ENCODE measurements at regions not wholly inside any gene's neighbourhood (a gene's known extent, or its start where the extent isn't known, plus 50 kb on each side); places are given as distances from the start of the nearest gene placed in this dataset.

DNA sequence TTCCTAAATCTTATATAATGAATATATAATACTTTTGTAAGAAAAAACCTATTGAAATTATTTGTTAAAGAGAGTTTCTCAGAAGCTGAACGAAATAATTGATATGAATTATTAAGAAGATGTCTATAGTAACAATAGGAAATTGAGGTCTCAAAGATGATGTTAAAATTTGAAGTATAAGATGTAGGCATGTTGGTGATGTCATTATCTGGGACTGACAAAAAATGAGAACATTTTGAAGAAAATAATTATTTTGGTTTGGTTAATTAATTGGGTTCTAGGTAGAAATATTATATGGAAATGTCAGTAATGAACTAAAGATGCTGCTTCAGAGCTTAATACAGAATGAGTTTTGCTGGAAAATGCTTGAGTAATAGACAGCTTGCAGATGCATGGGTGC is 501.4 kb upstream of the ST8SIA4 start:
- Histone ChIP-seq H3K27ac (no peak overlapping the region), H4K20me1 (ENCODE audit: insufficient read depth) (no peaks in the 10 kb centered on the region), H3K79me2 (ENCODE audit: insufficient read depth) (no peaks in the 10 kb centered on the region), H3K4me3 (no peak overlapping the region), H3F3A (ENCODE audit: insufficient read depth) (no peaks in the 10 kb centered on the region), H3K36me3 (ENCODE audit: low read depth) (no peaks in the 10 kb centered on the region), H3K9me3 (ENCODE audit: low read depth) (no peaks in the 10 kb centered on the region), H3K27me3 (replicated peaks; ENCODE audit: insufficient read depth) (no peaks in the 10 kb centered on the region), H3K9me2 (ENCODE audit: insufficient read depth) (peaks cover 5% of the 10 kb centered on the region; the same call in 1 of the 2 replicates), H3K4me2 (ENCODE audit: unreplicated experiment) (no peak overlapping the region), H2AFZ (0 out of 2 replicates have a peak overlapping the region, but pooled peaks have one; percentile 8), H3K9ac (no peak overlapping the region), H3K4me1 (ENCODE audit: insufficient read depth) (no peaks in the 10 kb centered on the region)
- DNase-seq: no peak
- 43 to 59% methylated on average over 1 of the region's 1 CpG for WGBS, 2 experiments (ENCODE audit: low coverage in 1 of 2, low lambda C conversion rate in 2 of 2, missing lambda C conversion rate in 2 of 2)
- no peak for TF ChIP-seq EZH2 (IDR thresholded peaks at IDR 0.05; ENCODE audit: insufficient read depth, poor library complexity, severe bottlenecking)
- TF ChIP-seq EZH2phosphoT487 (IDR thresholded peaks at IDR 0.05; ENCODE audit: insufficient read depth, low read depth): no peak
- in situ Hi-C loops (cut with MboI): no loop called here

DNA sequence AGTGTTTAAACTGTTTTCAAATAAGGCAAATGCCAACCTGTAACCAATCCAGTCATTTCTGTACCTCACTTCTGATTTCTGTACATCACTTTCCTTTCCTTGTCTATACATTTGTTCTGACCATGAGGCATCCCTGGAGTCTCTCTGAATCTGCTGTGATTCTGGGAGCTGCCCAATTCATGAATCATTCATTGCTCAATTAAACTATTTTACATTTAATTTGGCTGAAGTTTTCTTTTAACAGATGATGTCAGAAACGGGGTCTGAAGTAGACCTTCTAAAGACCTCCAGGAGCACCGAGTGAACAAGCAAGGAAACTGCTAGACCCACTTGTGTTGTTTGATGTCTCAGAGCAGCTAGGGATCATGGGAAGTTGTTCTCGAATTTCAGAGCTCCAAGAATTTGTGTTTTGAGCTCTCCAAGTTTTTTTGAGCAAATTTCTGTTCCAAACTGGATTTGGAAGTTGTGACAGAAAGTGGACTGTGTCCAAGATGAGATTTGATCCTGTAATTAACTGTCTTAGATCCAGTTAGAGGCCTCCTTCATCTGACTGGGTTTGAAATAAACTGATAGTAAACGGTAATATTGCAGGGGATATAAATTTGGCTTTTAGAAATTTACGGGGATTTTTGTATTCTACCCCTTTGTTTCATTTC is 490.8 kb upstream of the ST8SIA4 start:
- Histone ChIP-seq H3K9ac (no peak overlapping the region), H3K4me3 (0 out of 2 replicates have a peak overlapping the region, but pooled peaks have one; percentile 6), H3K4me1 (ENCODE audit: insufficient read depth) (peaks cover 7% of the 10 kb centered on the region; the same call in 1 of the 2 replicates), H3K9me2 (ENCODE audit: insufficient read depth) (no peaks in the 10 kb centered on the region), H3K79me2 (ENCODE audit: insufficient read depth) (no peaks in the 10 kb centered on the region), H3K27me3 (replicated peaks; ENCODE audit: insufficient read depth) (no peaks in the 10 kb centered on the region), H4K20me1 (ENCODE audit: insufficient read depth) (no peaks in the 10 kb centered on the region), H3K36me3 (ENCODE audit: low read depth) (no peaks in the 10 kb centered on the region), H3K27ac (no peak overlapping the region), H3F3A (ENCODE audit: insufficient read depth) (0 out of 2 replicates have a peak, but pooled peaks cover 3% of the 10 kb centered on the region), H3K9me3 (ENCODE audit: low read depth) (no peaks in the 10 kb centered on the region), H3K4me2 (ENCODE audit: unreplicated experiment) (no peak overlapping the region), H2AFZ (peak overlapping the region; percentile 63)
- DNase-seq: peak; percentile 54
- no peak for TF ChIP-seq EZH2 (IDR thresholded peaks at IDR 0.05; ENCODE audit: insufficient read depth, poor library complexity, severe bottlenecking)
- 12 to 21% methylated on average over 5 of the region's 5 CpGs for WGBS, 2 experiments (ENCODE audit: low coverage in 1 of 2, low lambda C conversion rate in 2 of 2, missing lambda C conversion rate in 2 of 2)
- in situ Hi-C loops (cut with MboI): no loop called here

DNA sequence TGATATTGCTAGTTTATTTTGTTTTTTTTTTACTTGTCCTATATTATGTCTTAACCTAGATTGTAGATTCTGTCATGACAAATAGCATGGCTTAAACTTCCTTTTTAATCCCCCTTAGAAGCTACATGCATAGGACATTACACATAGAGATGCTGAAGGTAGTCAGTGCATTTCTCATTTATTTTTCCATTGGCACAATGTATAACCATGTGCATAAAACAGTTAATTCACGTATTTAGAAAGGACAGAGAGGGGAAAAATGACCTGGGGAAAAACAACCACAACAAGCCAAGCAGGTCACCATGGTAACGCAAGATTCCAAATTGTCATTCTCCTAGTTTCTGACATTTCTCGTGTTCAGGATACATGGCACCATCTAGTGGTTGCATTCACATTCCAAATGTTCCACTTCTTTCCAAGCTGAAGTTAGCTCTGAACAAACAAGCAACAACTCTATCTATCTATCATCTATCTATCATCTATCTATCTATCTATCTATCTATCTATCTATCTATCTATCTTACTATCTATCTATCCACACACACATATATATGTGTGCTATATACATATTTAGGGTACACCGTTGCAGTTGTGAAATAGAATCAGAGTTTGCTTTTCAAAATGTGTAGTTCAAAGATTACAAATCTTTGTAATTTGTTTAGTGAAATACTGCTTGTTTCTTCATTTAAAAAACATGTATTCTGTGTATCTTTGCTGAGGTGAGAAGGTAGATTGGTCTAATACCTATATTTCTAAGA is 487.2 kb upstream of the ST8SIA4 start:
- no peaks in the 10 kb centered on the region for H3K9me2 ChIP-seq (ENCODE audit: insufficient read depth)
- no peak for TF ChIP-seq EZH2phosphoT487 (IDR thresholded peaks at IDR 0.05; ENCODE audit: insufficient read depth, low read depth)
- TF ChIP-seq EZH2 (IDR thresholded peaks at IDR 0.05; ENCODE audit: insufficient read depth, poor library complexity, severe bottlenecking): no peak
- 2 to 7% methylated on average over 4 of the region's 4 CpGs for WGBS, 2 experiments (ENCODE audit: low coverage in 1 of 2, low lambda C conversion rate in 2 of 2, missing lambda C conversion rate in 2 of 2)
- peak; percentile 73 for DNase-seq
- H3K9me3 ChIP-seq (ENCODE audit: low read depth): no peaks in the 10 kb centered on the region
- in situ Hi-C loops (cut with MboI): no loop called here
- H3K4me3 ChIP-seq: no peak overlapping the region
- H3K27me3 ChIP-seq (replicated peaks; ENCODE audit: insufficient read depth): no peaks in the 10 kb centered on the region
- H3K36me3 ChIP-seq (ENCODE audit: low read depth): no peaks in the 10 kb centered on the region
- H2AFZ ChIP-seq: peak overlapping the region; percentile 59
- 0 out of 2 replicates have a peak, but pooled peaks cover 3% of the 10 kb centered on the region for H3F3A ChIP-seq (ENCODE audit: insufficient read depth)
- peaks cover 7% of the 10 kb centered on the region; the same call in 1 of the 2 replicates for H3K4me1 ChIP-seq (ENCODE audit: insufficient read depth)
- H3K79me2 ChIP-seq (ENCODE audit: insufficient read depth): no peaks in the 10 kb centered on the region
- no peak overlapping the region for H3K4me2 ChIP-seq (ENCODE audit: unreplicated experiment)
- 0 out of 2 replicates have a peak overlapping the region, but pooled peaks have one; percentile 17 for H3K9ac ChIP-seq
- H4K20me1 ChIP-seq (ENCODE audit: insufficient read depth): no peaks in the 10 kb centered on the region
- H3K27ac ChIP-seq: no peak overlapping the region

DNA sequence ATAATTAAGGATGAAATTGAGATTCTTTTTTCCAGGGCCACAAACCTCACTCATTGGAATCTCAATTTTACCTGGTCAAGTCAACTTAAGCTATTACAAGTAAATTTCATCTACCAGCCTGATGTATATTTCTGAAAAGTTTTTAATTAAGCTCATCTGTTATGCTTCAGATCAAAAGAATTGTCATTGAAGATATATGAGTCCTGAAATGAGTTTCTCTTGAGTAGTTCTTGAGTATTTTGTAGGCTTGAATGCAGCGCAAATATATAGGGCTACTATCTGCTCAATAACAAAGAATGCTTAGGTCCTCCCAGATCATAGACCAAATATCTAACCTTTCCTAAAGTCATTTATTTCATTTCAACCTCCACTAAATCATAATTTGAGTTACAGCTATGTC is 482.2 kb upstream of the ST8SIA4 start:
- Histone ChIP-seq H3F3A (ENCODE audit: insufficient read depth) (no peaks in the 10 kb centered on the region), H3K27ac (no peak overlapping the region), H3K9me2 (ENCODE audit: insufficient read depth) (no peaks in the 10 kb centered on the region), H3K9me3 (ENCODE audit: low read depth) (no peaks in the 10 kb centered on the region), H4K20me1 (ENCODE audit: insufficient read depth) (no peaks in the 10 kb centered on the region), H3K4me2 (ENCODE audit: unreplicated experiment) (no peak overlapping the region), H3K27me3 (replicated peaks; ENCODE audit: insufficient read depth) (no peaks in the 10 kb centered on the region), H3K4me3 (no peak overlapping the region), H3K9ac (no peak overlapping the region), H3K79me2 (ENCODE audit: insufficient read depth) (no peaks in the 10 kb centered on the region), H3K4me1 (ENCODE audit: insufficient read depth) (no peaks in the 10 kb centered on the region), H2AFZ (no peak overlapping the region), H3K36me3 (ENCODE audit: low read depth) (no peaks in the 10 kb centered on the region)
- DNase-seq: no peak
- in situ Hi-C loops (cut with MboI): no loop called here
- TF ChIP-seq EZH2phosphoT487 (IDR thresholded peaks at IDR 0.05; ENCODE audit: insufficient read depth, low read depth): no peak
- no peak for TF ChIP-seq EZH2 (IDR thresholded peaks at IDR 0.05; ENCODE audit: insufficient read depth, poor library complexity, severe bottlenecking)
- WGBS, 2 experiments (ENCODE audit: low coverage in 1 of 2, low lambda C conversion rate in 2 of 2, missing lambda C conversion rate in 2 of 2): 95 to 100% methylated on average over 1 of the region's 1 CpG

Measured in GM23248 (cell line).